K562 (cell line): ENCODE measurements at regions not wholly inside any gene's neighbourhood (a gene's known extent, or its start where the extent isn't known, plus 50 kb on each side); places are given as distances from the start of the nearest gene placed in this dataset.

Source experiments
- EP400 ChIP-seq: fragments of 450-650 bp; IDR thresholded peaks from 2 replicates; pipeline ENCODE4 v1.6.1; 2017; ENCODE audit warnings: antibody characterized with exemption, mild to moderate bottlenecking, moderate library complexity
- ESRRB ChIP-seq: fragments of 250-450 bp; sonication (Bioruptor Pico); IDR thresholded peaks from 2 replicates; pipeline ENCODE4 v1.5.0; 2020; ENCODE audit warnings: mild to moderate bottlenecking, moderate library complexity, borderline replicate concordance
- HNRNPH1 ChIP-seq: fragments of 200-400 bp; formaldehyde crosslinking; optimal IDR thresholded peaks from 2 replicates; pipeline ENCODE3; 2017; ENCODE audit warnings: low read depth, mild to moderate bottlenecking, low read length, moderate library complexity
- HNRNPL ChIP-seq: fragments of 200-400 bp; formaldehyde crosslinking; IDR thresholded peaks from 2 replicates; pipeline ENCODE4 v1.6.1; 2017; ENCODE audit warnings: low read depth, mild to moderate bottlenecking, low read length
- MAFG ChIP-seq: fragments of 450-650 bp; conservative IDR thresholded peaks from 2 replicates; pipeline ENCODE4 v1.6.1; 2016; ENCODE audit warnings: missing genetic modification characterization, missing compliant biosample characterization
- MYNN ChIP-seq, 2 experiments: sonication (generic); formaldehyde crosslinking in 1 of 2; IDR thresholded peaks; 2 replicates each; pipeline versions ENCODE4 v1.5.0 to v1.6.1; 2016 to 2020; ENCODE audit warnings: antibody characterized with exemption in 1 of 2, missing genetic modification reagents in 1 of 2
- NR2C1 ChIP-seq, 2 experiments: fragments of 450-650 bp; IDR thresholded peaks; 2 replicates each; pipeline ENCODE4 v1.6.1; 2017; ENCODE audit warnings: mild to moderate bottlenecking in 2 of 2, antibody characterized with exemption in 1 of 2, inconsistent platforms in 1 of 2, missing compliant biosample characterization in 1 of 2, missing genetic modification characterization in 1 of 2
- RERE ChIP-seq: sonication (generic); formaldehyde crosslinking; IDR thresholded peaks from 2 replicates; pipeline ENCODE4 v1.8.0; 2023; ENCODE audit warnings: missing genetic modification reagents, mild to moderate bottlenecking, borderline replicate concordance
- SLC30A9 ChIP-seq: fragments of 250-450 bp; sonication (Bioruptor Pico); IDR thresholded peaks from 2 replicates; pipeline ENCODE4 v1.8.0; 2022; ENCODE audit warnings: mild to moderate bottlenecking, moderate library complexity
- SMAD4 ChIP-seq: fragments of 250-450 bp; sonication (Bioruptor Pico); conservative IDR thresholded peaks from 2 replicates; pipeline ENCODE4 v1.8.0; 2021; ENCODE audit warnings: inconsistent platforms, mild to moderate bottlenecking, moderate library complexity
- SRSF3 ChIP-seq: fragments of 200-400 bp; formaldehyde crosslinking; IDR thresholded peaks from 2 replicates; pipeline ENCODE4 v1.6.1; 2016; ENCODE audit warnings: mild to moderate bottlenecking, low read length, moderate library complexity; ENCODE audit not compliant: insufficient read depth
- TCF15 ChIP-seq: fragments of 250-450 bp; sonication (Bioruptor Pico); IDR thresholded peaks from 2 replicates; pipeline ENCODE4 v1.8.0; 2022; ENCODE audit warnings: moderate library complexity, mild to moderate bottlenecking, inconsistent platforms
- TCF3 ChIP-seq: sonication (generic); formaldehyde crosslinking; IDR thresholded peaks from 2 replicates; pipeline ENCODE4 v1.4.0; 2020; ENCODE audit warnings: mild to moderate bottlenecking, missing genetic modification reagents
- TEAD1 ChIP-seq, 2 experiments: fragments of 450-650 bp in 1 of 2; sonication (generic) in 1 of 2; formaldehyde crosslinking; IDR thresholded peaks; 2 replicates each; pipeline versions ENCODE4 v1.4.0 to v1.8.0; 2020 to 2022; ENCODE audit warnings: mild to moderate bottlenecking in 2 of 2, missing genetic modification reagents in 1 of 2
- TGIF2 ChIP-seq: sonication (generic); formaldehyde crosslinking; IDR thresholded peaks from 2 replicates; pipeline ENCODE4 v1.8.1; 2022; ENCODE audit warnings: mild to moderate bottlenecking, missing genetic modification reagents, moderate library complexity
- TRIM24 ChIP-seq, 2 experiments: fragments of 450-650 bp; IDR thresholded peaks; 2 replicates each; pipeline ENCODE4 v1.6.1; 2016
- TSHZ1 ChIP-seq: fragments of 250-450 bp; sonication (Bioruptor Pico); IDR thresholded peaks from 2 replicates; pipeline ENCODE4 v1.4.0; 2020; ENCODE audit warnings: mild to moderate bottlenecking, moderate library complexity
- USF1 ChIP-seq: sonication (generic); formaldehyde crosslinking; IDR thresholded peaks from 2 replicates; pipeline ENCODE4 v1.9.0; 2022; ENCODE audit warnings: mild to moderate bottlenecking, missing genetic modification reagents
- ZNF77 ChIP-seq: fragments of 250-450 bp; sonication (Bioruptor Pico); IDR thresholded peaks from 2 replicates; pipeline ENCODE4 v1.5.0; 2020

- TF ChIP-seq ESRRB, result no peak
- TF ChIP-seq TGIF2 (CRISPR knock-in tag), result no peak
- TF ChIP-seq MAFG (tag), result peak; percentile 95
- peak; percentile 98 to 99 for TF ChIP-seq TRIM24 (IDR thresholded peaks at IDR 0.05)
- no peak for TF ChIP-seq HNRNPH1
- TF ChIP-seq TCF3 (CRISPR knock-in tag), result peak; percentile 48
- no peak for TF ChIP-seq SRSF3
- TF ChIP-seq RERE, result no peak
- TF ChIP-seq SMAD4 (CRISPR knock-in tag), result peak; percentile 78
- TF ChIP-seq SLC30A9, result no peak
- no peak for TF ChIP-seq HNRNPL
- no peak for TF ChIP-seq TSHZ1 (CRISPR knock-in tag)
- TF ChIP-seq MYNN (IDR thresholded peaks at IDR 0.05), result 0 out of 2 replicates have a peak, but pooled peaks have one; percentile 55
- TF ChIP-seq MYNN (CRISPR knock-in tag; IDR thresholded peaks at IDR 0.05), result no peak
- TF ChIP-seq ZNF77 (CRISPR knock-in tag), result no peak
- no peak for TF ChIP-seq USF1 (CRISPR knock-in tag)
- peak in 1 of 2 experiments; percentile 73; a peak in 1 of 4 replicates for TF ChIP-seq TEAD1 (CRISPR knock-in tag; IDR thresholded peaks at IDR 0.05)
- peak; percentile 53 for TF ChIP-seq EP400
- no peak for TF ChIP-seq TCF15
- TF ChIP-seq NR2C1 (IDR thresholded peaks at IDR 0.05), result peak; percentile 77
- TF ChIP-seq NR2C1 (tag; IDR thresholded peaks at IDR 0.05), result peak; percentile 84
Measured at GRCh38 chr12:70052931-70053497, 190.2 kb upstream of the CNOT2 start (continued).
